ENCODE measurements at regions not wholly inside any gene's neighbourhood (a gene's known extent, or its start where the extent isn't known, plus 50 kb on each side); places are given as distances from the start of the nearest gene placed in this dataset.

- FAIRE-seq = no peak
- Histone ChIP-seq H3K9me3 (ENCODE audit: low read length) (no peaks in the 10 kb centered on the region), H3K79me2 (ENCODE audit: insufficient read depth, low read length) (no peaks in the 10 kb centered on the region), H4K20me1 (ENCODE audit: insufficient read depth, low read length) (no peaks in the 10 kb centered on the region), H3K27ac (ENCODE audit: extremely low read length, insufficient read depth, low read length) (no peak overlapping the region), H3K4me1 (ENCODE audit: insufficient read depth, low read length) (no peaks in the 10 kb centered on the region), H3K4me2 (ENCODE audit: low read depth, low read length) (no peak overlapping the region), H2AFZ (ENCODE audit: low read length) (no peak overlapping the region), H3K9ac (ENCODE audit: insufficient read depth, low read depth, low read length) (no peak overlapping the region), H3K27me3 (ENCODE audit: control insufficient read depth in 1 of 2, insufficient read depth in 2 of 2, low read length in 2 of 2) (no peaks in the 10 kb centered on the region), H3K36me3 (replicated peaks in 1 of 2; ENCODE audit: control insufficient read depth in 1 of 2, insufficient read depth in 2 of 2, low read length in 2 of 2) (no peaks in the 10 kb centered on the region), H3K4me3 (replicated peaks in 1 of 3; ENCODE audit: insufficient read depth in 1 of 3, low read depth in 2 of 3, low read length in 3 of 3) (no peak overlapping the region)
- CTCF ChIA-PET (ENCODE audit: low intra/inter-chr PET ratio, low total read pairs) = no interaction called here
- in situ Hi-C loops (cut with HindIII; ENCODE audit: extremely low pct_ligation_motif_present, low pct_unique_long_range_greater_than_20kb) (no loop called here), intact Hi-C loops (cut with micrococcal nuclease; ENCODE audit: unreplicated experiment) (no loop called here)
- no peak for ATAC-seq
- 17% methylated on average over 3 of the region's 3 CpGs for WGBS (ENCODE audit: low lambda C conversion rate)
- POLR2A ChIA-PET = no interaction called here
- BruUV-seq (replicated peaks) = no TSS peak
- TF ChIP-seq ZNF18 (CRISPR knock-in tag; IDR thresholded peaks at IDR 0.05; ENCODE audit: insufficient replicate concordance) (no peak), CEBPB (IDR thresholded peaks at IDR 0.05; ENCODE audit: borderline replicate concordance, low read depth, low read length) (peak; percentile 54; the same call in 1 of the 2 replicates)
- no peak for DNase-seq (ENCODE audit: low spot score)
These were observed 155.7 kb upstream of the PCSK5 start for GRCh38 chr9:75734802-75735201.

- POLR2A ChIA-PET = no interaction called here
- intact Hi-C loops (cut with micrococcal nuclease; ENCODE audit: unreplicated experiment) = no loop called here
- H3K36me3 ChIP-seq (replicated peaks in 1 of 2; ENCODE audit: control insufficient read depth in 1 of 2, insufficient read depth in 2 of 2, low read length in 2 of 2) = no peaks in the 10 kb centered on the region
- in situ Hi-C loops (cut with HindIII; ENCODE audit: extremely low pct_ligation_motif_present, low pct_unique_long_range_greater_than_20kb) = no loop called here
- no peaks in the 10 kb centered on the region for H3K4me1 ChIP-seq (ENCODE audit: insufficient read depth, low read length)
- BruUV-seq (replicated peaks) = no TSS peak
- 0% methylated on average over 4 of the region's 4 CpGs for WGBS (ENCODE audit: low lambda C conversion rate)
- no peak overlapping the region for H3K9ac ChIP-seq (ENCODE audit: insufficient read depth, low read depth, low read length)
- no peaks in the 10 kb centered on the region for H3K27me3 ChIP-seq (ENCODE audit: control insufficient read depth in 1 of 2, insufficient read depth in 2 of 2, low read length in 2 of 2)
- no peak for DNase-seq (ENCODE audit: low spot score)
- ATAC-seq = no peak
- H3K4me3 ChIP-seq (replicated peaks in 1 of 3; ENCODE audit: insufficient read depth in 1 of 3, low read depth in 2 of 3, low read length in 3 of 3) = no peak overlapping the region
- H3K27ac ChIP-seq (ENCODE audit: extremely low read length, insufficient read depth, low read length) = no peak overlapping the region
- no peak for FAIRE-seq
- peaks cover 21% of the 10 kb centered on the region for H3K9me3 ChIP-seq (ENCODE audit: low read length)
- no peaks in the 10 kb centered on the region for H3K79me2 ChIP-seq (ENCODE audit: insufficient read depth, low read length)
- CTCF ChIA-PET (ENCODE audit: low intra/inter-chr PET ratio, low total read pairs) = no interaction called here
- H4K20me1 ChIP-seq (ENCODE audit: insufficient read depth, low read length) = no peaks in the 10 kb centered on the region
- no peak overlapping the region for H2AFZ ChIP-seq (ENCODE audit: low read length)
- H3K4me2 ChIP-seq (ENCODE audit: low read depth, low read length) = no peak overlapping the region
- TF ChIP-seq ZNF503 (CRISPR knock-in tag; IDR thresholded peaks at IDR 0.05) (no peak), CEBPZ (IDR thresholded peaks at IDR 0.05; ENCODE audit: low read length) (no peak), CHD2 (IDR thresholded peaks at IDR 0.05; ENCODE audit: low read depth, low read length) (no peak), POGK (CRISPR knock-in tag; conservative IDR thresholded peaks at IDR 0.05) (no peak), CBX2 (IDR thresholded peaks at IDR 0.05; ENCODE audit: low read depth, low read length) (no peak), CBX2 (CRISPR knock-in tag; IDR thresholded peaks at IDR 0.05; ENCODE audit: low read depth) (no peak), MTA3 (CRISPR knock-in tag; IDR thresholded peaks at IDR 0.05) (no peak)
These were observed 150.4 kb upstream of the PCSK5 start for GRCh38 chr9:75739884-75740611.
